ENCODE measurements at regions not wholly inside any gene's neighbourhood (a gene's known extent, or its start where the extent isn't known, plus 50 kb on each side); places are given as distances from the start of the nearest gene placed in this dataset.
"Not testable (repeated sequence)": the region's sequence is repeated elsewhere in the genome, so short reads cannot be mapped to it uniquely, and the experiment has no call there.

GRCh38 chr1:230561570-230561969, 80.7 kb upstream of the COG2 start:
- no peak for TF ChIP-seq CTCF (conservative IDR thresholded peaks at IDR 0.05; ENCODE audit: control insufficient read depth, insufficient read depth, low read depth, low read length)
- H3K4me3 ChIP-seq (ENCODE audit: control insufficient read depth, low read depth, low read length), result no peak overlapping the region
- DNase-seq (ENCODE audit: low read depth), result no peak

- DNase-seq (ENCODE audit: low read depth), result no peak
- TF ChIP-seq CTCF (conservative IDR thresholded peaks at IDR 0.05; ENCODE audit: control insufficient read depth, insufficient read depth, low read depth, low read length), result no peak
- H3K4me3 ChIP-seq (ENCODE audit: control insufficient read depth, low read depth, low read length), result no peak overlapping the region
Measured at GRCh38 chr1:230558324-230558723, 84.0 kb upstream of the COG2 start.

DNA sequence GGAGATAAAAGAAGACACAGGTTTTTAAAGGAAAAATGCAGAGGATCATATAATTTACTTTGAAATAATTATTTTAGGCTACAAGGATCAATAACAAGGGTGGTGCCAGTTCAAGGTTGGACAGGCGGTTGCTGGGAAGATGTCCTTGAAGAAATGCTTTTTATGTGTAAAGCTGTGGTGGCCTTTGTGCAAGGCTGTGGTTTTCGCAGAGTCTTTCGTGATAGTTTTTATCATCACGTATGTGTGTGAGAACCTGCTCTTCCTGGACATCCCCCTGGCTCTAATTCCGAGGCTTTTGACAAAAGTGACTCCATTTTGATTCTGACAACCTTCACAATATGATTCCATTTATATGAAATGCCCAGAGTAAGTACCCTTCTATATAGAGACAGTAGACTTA, 85.8 kb upstream of the COG2 start:
- no peak for TF ChIP-seq CTCF (conservative IDR thresholded peaks at IDR 0.05; ENCODE audit: control insufficient read depth, insufficient read depth, low read depth, low read length)
- no peak for DNase-seq (ENCODE audit: low read depth)
- H3K4me3 ChIP-seq (ENCODE audit: control insufficient read depth, low read depth, low read length), result no peak overlapping the region

GRCh38 chr1:230555814-230556213, 86.5 kb upstream of the COG2 start:
- no peak for DNase-seq (ENCODE audit: low read depth)
- no peak for TF ChIP-seq CTCF (conservative IDR thresholded peaks at IDR 0.05; ENCODE audit: control insufficient read depth, insufficient read depth, low read depth, low read length)

DNA sequence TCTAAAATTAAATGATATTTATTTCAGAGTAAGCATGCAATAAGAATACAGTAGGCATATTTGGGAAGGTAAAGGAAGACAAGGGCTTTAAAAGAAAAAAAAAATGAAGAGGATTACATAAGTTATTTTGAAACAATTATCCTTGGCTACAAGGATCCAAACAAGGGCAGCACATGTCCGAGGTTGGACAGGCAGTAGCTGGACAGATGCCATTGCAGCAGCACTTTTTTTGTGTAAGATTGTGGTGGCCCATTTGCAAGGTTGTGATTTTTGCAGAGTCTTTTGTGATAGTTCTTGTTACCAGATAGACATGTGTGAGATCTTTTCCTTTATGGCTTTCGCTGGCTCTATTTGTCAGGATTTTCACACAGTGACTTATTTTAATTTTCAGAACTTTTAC, 89.4 kb upstream of the COG2 start:
- TF ChIP-seq CTCF (conservative IDR thresholded peaks at IDR 0.05; ENCODE audit: control insufficient read depth, insufficient read depth, low read depth, low read length), result no peak
- no peak for DNase-seq (ENCODE audit: low read depth)
- H3K4me3 ChIP-seq (ENCODE audit: control insufficient read depth, low read depth, low read length), result no peak overlapping the region

More at GRCh38 chr1:230555814-230556213, 86.5 kb upstream of the COG2 start:
- H3K4me3 ChIP-seq (ENCODE audit: control insufficient read depth, low read depth, low read length), result no peak overlapping the region

GRCh38 chr1:230550945-230551344, 91.3 kb upstream of the COG2 start:
- not testable (repeated sequence) for H3K4me3 ChIP-seq (ENCODE audit: control insufficient read depth, low read depth, low read length); DNase-seq (ENCODE audit: low read depth)

DNA sequence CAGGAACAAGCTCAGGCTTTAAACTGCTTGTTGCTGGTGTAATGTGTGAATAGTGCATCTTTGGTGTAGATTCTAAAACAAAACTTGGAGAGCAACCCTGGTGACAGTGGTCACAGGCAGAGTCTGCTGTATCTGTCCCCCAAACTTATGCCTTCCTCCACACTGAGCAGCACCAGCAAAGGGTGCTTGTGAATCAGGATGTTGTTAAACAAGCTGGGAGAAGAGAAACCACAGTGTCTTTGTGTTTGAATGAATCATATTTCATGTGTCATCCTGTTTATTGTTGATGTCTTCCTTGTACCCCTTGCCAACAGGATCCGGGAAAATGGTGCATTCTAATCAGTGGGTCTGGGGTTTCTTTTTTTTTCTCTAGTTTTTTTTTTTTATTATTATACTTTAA, 91.9 kb upstream of the COG2 start:
- peak; percentile 16 for DNase-seq (ENCODE audit: low read depth)
- TF ChIP-seq CTCF (conservative IDR thresholded peaks at IDR 0.05; ENCODE audit: control insufficient read depth, insufficient read depth, low read depth, low read length), result no peak

More for the DNA sequence above, 91.9 kb upstream of the COG2 start:
- no peak overlapping the region for H3K4me3 ChIP-seq (ENCODE audit: control insufficient read depth, low read depth, low read length)
